BLaER1 (cell line): ENCODE measurements at regions not wholly inside any gene's neighbourhood (a gene's known extent, or its start where the extent isn't known, plus 50 kb on each side); places are given as distances from the start of the nearest gene placed in this dataset.

ENCODE experiments used
- H3K27ac ChIP-seq: shearing (Covaris generic); formaldehyde crosslinking; 2 replicates; pipeline ENCODE4 v1.8.1; 2022
- H3K27me3 ChIP-seq: shearing (Covaris generic); formaldehyde crosslinking; 2 replicates; pipeline ENCODE4 v1.8.1; 2022
- H3K36me3 ChIP-seq: shearing (Covaris generic); formaldehyde crosslinking; 2 replicates; pipeline ENCODE4 v1.8.1; 2022
- H3K4me1 ChIP-seq: shearing (Covaris generic); formaldehyde crosslinking; 2 replicates; pipeline ENCODE4 v1.8.1; 2022
- H3K4me2 ChIP-seq: shearing (Covaris generic); formaldehyde crosslinking; 2 replicates; pipeline ENCODE4 v1.8.1; 2022
- H3K4me3 ChIP-seq: shearing (Covaris generic); formaldehyde crosslinking; 2 replicates; pipeline ENCODE4 v1.8.1; 2022
- H3K9ac ChIP-seq: shearing (Covaris generic); formaldehyde crosslinking; 2 replicates; pipeline ENCODE4 v1.8.1; 2022
- H3K9me3 ChIP-seq: shearing (Covaris generic); formaldehyde crosslinking; 2 replicates; pipeline ENCODE4 v1.8.1; 2022
- H4K20me1 ChIP-seq: shearing (Covaris generic); formaldehyde crosslinking; 2 replicates; pipeline ENCODE4 v1.8.1; 2022
- Cebpa-rat ChIP-seq: shearing (Covaris generic); IDR thresholded peaks from 2 replicates; pipeline ENCODE4 v1.8.1; 2022

DNA sequence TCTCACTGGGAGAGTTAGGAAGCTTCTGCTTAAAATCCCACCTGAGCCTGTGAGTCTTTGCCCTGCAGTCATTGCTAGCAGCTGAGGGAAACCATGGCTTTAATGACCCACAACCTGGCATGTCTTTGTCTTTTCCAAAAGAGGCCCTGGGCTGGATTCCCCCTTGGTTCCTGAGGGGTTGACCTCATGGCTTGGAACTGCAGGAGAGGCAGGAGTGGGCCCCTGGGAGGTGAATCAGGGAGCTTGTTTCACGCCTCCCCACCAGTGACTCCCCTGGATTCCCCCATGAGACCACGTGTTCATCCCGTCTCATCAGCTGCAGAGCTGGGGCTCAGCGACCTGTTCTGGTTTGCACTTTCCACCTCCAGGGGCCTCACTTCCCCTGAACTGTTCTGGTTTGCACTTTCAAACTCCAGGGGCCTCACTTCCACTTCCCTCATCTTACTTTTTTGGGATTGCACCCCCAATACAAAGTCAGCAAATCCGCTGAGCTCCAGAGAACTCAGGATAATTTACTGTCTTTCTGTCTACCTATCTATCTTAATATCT lies 58.5 kb upstream of the TMEM18 start:
- Histone ChIP-seq H3K9me3 (no peaks in the 10 kb centered on the region), H3K9ac (no peak overlapping the region), H3K4me3 (no peak overlapping the region), H3K27me3 (peaks cover 2% of the 10 kb centered on the region; the same call in 1 of the 2 replicates), H4K20me1 (no peaks in the 10 kb centered on the region), H3K4me1 (peaks cover 18% of the 10 kb centered on the region), H3K27ac (no peak overlapping the region), H3K36me3 (no peaks in the 10 kb centered on the region), H3K4me2 (0 out of 2 replicates have a peak overlapping the region, but pooled peaks have one; percentile 6)
- no peak for TF ChIP-seq Cebpa-rat

DNA sequence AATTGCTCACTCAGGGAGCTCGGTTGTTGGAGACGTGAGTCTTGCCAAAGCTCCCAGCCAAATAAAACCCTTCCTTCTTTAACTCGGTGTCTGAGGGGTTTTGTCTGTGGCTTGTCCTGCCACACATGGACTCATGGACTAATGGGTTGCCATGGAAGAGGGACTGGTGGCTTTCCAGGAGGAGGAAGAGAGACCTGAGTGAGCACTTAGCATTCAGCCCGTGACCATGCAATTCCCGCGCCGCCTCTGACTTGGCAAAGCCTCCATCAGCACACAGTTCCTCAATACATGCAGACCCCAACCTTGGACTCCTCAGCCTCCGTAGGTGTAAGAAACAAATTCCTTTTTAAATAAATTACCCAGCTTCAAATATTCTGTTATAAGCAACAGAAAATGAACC lies 57.3 kb upstream of the TMEM18 start:
- Histone ChIP-seq H3K4me3 (no peak overlapping the region), H3K27me3 (no peaks in the 10 kb centered on the region), H3K4me2 (no peak overlapping the region), H3K36me3 (no peaks in the 10 kb centered on the region), H3K9ac (no peak overlapping the region), H3K27ac (no peak overlapping the region), H3K9me3 (no peaks in the 10 kb centered on the region), H3K4me1 (peaks cover 10% of the 10 kb centered on the region), H4K20me1 (no peaks in the 10 kb centered on the region)
- TF ChIP-seq Cebpa-rat, result no peak

- Histone ChIP-seq H3K27ac (no peak overlapping the region), H3K4me2 (no peak overlapping the region), H3K9ac (no peak overlapping the region), H3K9me3 (no peaks in the 10 kb centered on the region), H3K4me3 (no peak overlapping the region), H3K36me3 (no peaks in the 10 kb centered on the region), H3K4me1 (peaks cover 20% of the 10 kb centered on the region), H3K27me3 (no peaks in the 10 kb centered on the region), H4K20me1 (no peaks in the 10 kb centered on the region)
- TF ChIP-seq Cebpa-rat, result no peak
These were observed 56.3 kb upstream of the TMEM18 start for GRCh38 chr2:733495-733894.

DNA sequence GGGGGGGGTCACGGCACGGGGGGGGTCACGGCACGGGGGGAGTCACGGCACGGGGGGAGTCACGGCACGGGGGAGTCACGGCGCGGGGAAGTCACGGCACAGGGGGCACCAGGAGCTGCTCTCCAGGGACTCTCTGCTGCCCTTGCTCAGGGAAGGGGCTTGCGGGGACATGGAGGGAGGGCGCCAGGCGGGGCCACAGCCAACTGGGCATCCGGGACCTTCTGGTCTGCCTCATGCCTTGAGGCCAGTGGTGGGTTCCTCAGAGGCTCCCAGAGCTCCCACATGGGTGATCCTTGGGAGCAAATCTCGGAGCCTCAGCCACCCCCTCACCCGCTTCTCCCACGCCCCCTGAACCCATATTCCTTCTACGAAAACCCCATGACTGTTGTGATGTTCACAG lies 55.8 kb upstream of the TMEM18 start:
- Histone ChIP-seq H3K9ac (no peak overlapping the region), H3K4me2 (no peak overlapping the region), H3K36me3 (no peaks in the 10 kb centered on the region), H3K27ac (no peak overlapping the region), H4K20me1 (no peaks in the 10 kb centered on the region), H3K4me1 (peaks cover 22% of the 10 kb centered on the region), H3K27me3 (no peaks in the 10 kb centered on the region), H3K9me3 (no peaks in the 10 kb centered on the region), H3K4me3 (no peak overlapping the region)
- TF ChIP-seq Cebpa-rat, result no peak

- H3K9ac ChIP-seq, result no peak overlapping the region
- no peak overlapping the region for H3K27ac ChIP-seq
- no peaks in the 10 kb centered on the region for H4K20me1 ChIP-seq
- no peak overlapping the region for H3K4me2 ChIP-seq
- no peaks in the 10 kb centered on the region for H3K27me3 ChIP-seq
- H3K4me3 ChIP-seq, result no peak overlapping the region
- H3K4me1 ChIP-seq, result peaks cover 33% of the 10 kb centered on the region
- H3K36me3 ChIP-seq, result no peaks in the 10 kb centered on the region
- no peaks in the 10 kb centered on the region for H3K9me3 ChIP-seq
- no peak for TF ChIP-seq Cebpa-rat
These were observed 54.5 kb upstream of the TMEM18 start for GRCh38 chr2:731711-732110.

DNA sequence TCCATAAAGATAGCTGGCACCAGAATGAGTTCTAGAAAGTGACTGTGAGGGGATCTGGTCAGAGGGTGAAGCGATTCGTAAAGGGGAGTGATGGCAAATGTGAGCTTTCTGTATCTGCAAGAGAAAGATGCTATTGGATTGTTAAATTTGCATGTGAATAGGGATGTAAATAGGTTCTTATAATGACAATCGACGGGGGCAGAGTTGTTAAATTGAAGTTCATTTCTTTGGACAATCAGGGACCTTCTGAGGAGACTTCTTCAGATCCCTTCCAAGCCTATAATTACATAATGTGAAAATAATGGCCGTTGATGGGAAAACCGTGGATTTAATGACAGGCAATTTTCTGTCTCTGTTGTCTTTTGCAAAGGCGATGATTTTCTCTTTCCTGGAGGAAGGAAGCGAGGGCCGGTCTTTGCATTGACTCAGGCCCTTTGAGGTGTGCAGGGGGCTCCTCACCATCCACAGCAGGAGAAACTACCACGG lies 52.2 kb upstream of the TMEM18 start:
- Histone ChIP-seq H4K20me1 (no peaks in the 10 kb centered on the region), H3K27me3 (no peaks in the 10 kb centered on the region), H3K27ac (no peak overlapping the region), H3K9me3 (no peaks in the 10 kb centered on the region), H3K9ac (no peak overlapping the region), H3K4me2 (peak overlapping the region; percentile 53), H3K36me3 (no peaks in the 10 kb centered on the region), H3K4me3 (no peak overlapping the region), H3K4me1 (peaks cover 27% of the 10 kb centered on the region)
- TF ChIP-seq Cebpa-rat, result no peak

DNA sequence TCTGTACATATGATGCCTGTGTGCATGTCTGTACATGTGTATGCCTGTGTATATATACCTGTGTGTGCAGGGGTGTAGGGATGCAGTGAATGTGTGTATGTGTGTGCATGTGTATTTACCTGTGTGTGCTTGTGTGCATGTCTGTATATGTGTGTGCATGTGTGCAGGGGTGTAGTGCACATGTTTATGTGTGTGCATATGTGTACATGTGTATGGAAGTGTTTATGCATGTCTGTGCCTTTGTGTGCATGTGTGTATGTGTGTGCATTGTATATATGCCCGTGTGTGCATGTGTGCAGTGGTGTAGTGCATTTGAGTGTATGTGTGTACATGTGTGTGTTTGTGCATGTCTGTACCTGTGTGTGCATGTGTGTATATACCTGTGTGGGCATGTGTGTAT lies 51.0 kb upstream of the TMEM18 start:
- Histone ChIP-seq H3K4me1 (peaks cover 27% of the 10 kb centered on the region), H4K20me1 (no peaks in the 10 kb centered on the region), H3K9me3 (no peaks in the 10 kb centered on the region), H3K27me3 (no peaks in the 10 kb centered on the region), H3K4me2 (no peak overlapping the region), H3K27ac (no peak overlapping the region), H3K36me3 (no peaks in the 10 kb centered on the region), H3K4me3 (no peak overlapping the region), H3K9ac (no peak overlapping the region)
- TF ChIP-seq Cebpa-rat, result no peak

DNA sequence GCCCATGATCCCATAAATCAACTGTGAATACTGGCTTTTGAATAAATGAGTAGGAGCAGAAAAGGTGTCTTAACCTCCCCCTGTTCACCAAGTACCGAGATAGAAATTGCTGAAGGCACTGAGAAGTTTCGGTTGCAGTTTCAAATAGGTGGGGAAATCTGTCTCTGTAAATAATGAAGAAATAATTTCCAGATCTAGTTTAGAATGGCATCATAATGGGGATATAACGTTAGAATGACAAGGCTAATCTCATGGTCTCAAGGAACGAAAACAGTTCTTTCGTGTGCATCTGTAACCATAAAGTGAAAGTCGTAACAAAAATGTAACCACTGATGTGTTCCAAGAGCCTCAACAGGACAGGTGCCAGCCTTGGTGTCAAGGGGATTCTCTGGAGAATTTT lies 49.9 kb upstream of the TMEM18 start:
- no peak for TF ChIP-seq Cebpa-rat
- Histone ChIP-seq H3K36me3 (no peaks in the 10 kb centered on the region), H4K20me1 (no peaks in the 10 kb centered on the region)

More for the DNA sequence above, 49.9 kb upstream of the TMEM18 start:
- H3K9ac ChIP-seq, result no peak overlapping the region
- no peak overlapping the region for H3K27ac ChIP-seq
- peaks cover 27% of the 10 kb centered on the region for H3K4me1 ChIP-seq
- no peaks in the 10 kb centered on the region for H3K9me3 ChIP-seq
- no peak overlapping the region for H3K4me3 ChIP-seq
- peak overlapping the region; percentile 3; the same call in 1 of the 2 replicates for H3K4me2 ChIP-seq
- no peaks in the 10 kb centered on the region for H3K27me3 ChIP-seq
